Transverse colon (tissue), 4 donors: ENCODE measurements at regions not wholly inside any gene's neighbourhood (a gene's known extent, or its start where the extent isn't known, plus 50 kb on each side); places are given as distances from the start of the nearest gene placed in this dataset.

Experiments used
- DNase-seq: peaks from one replicate; pipeline ENCODE4 v3.0.0-alpha.2; 2019
- H3K27ac ChIP-seq, 4 donors: fragments of 200-600 bp; sonication (generic); 2 replicates each; pipeline ENCODE4 v1.5.1; 2016 to 2018; ENCODE audit warnings: inconsistent platforms in 4 of 4
- H3K27me3 ChIP-seq: fragments of 200-600 bp; sonication (generic); 2 replicates; pipeline ENCODE4 v1.5.1; 2017; ENCODE audit warnings: inconsistent platforms
- H3K36me3 ChIP-seq, 4 donors: fragments of 200-600 bp; sonication (generic); 2 replicates each; pipeline ENCODE4 v1.5.1; 2017 to 2019; ENCODE audit warnings: inconsistent platforms in 4 of 4
- H3K4me1 ChIP-seq, 4 donors: fragments of 200-600 bp; sonication (generic); 2 replicates each; pipeline ENCODE4 v1.5.1; 2017 to 2020; ENCODE audit warnings: inconsistent platforms in 4 of 4
- H3K4me3 ChIP-seq, 4 donors: fragments of 200-600 bp; sonication (generic); 1 replicate in 1 of 4; 2 replicates in 3 of 4; pipeline versions ENCODE4 v1.5.1 to v1.6.1; 2017 to 2019; ENCODE audit warnings: inconsistent platforms in 4 of 4
- H3K9me3 ChIP-seq, 2 donors: fragments of 200-600 bp; sonication (generic); 2 replicates each; pipeline ENCODE4 v1.5.1; 2017 to 2019; ENCODE audit warnings: inconsistent platforms in 2 of 2
- EP300 ChIP-seq: sonication (generic); formaldehyde crosslinking; IDR thresholded peaks from one replicate; pipeline ENCODE4 v1.6.1; 2017; ENCODE audit warnings: antibody characterized with exemption, low read depth
- POLR2A ChIP-seq: fragments of 450-650 bp; IDR thresholded peaks from one replicate; pipeline ENCODE4 v1.6.1; 2016; ENCODE audit warnings: antibody characterized with exemption, mild to moderate bottlenecking, moderate library complexity
- POLR2AphosphoS5 ChIP-seq, 3 donors: sonication (generic); formaldehyde crosslinking; IDR thresholded peaks; one replicate each; pipeline ENCODE4 v1.6.1; 2016; ENCODE audit warnings: antibody characterized with exemption in 3 of 3
- WGBS, 2 donors: methylation state at CpG; one replicate each; pipeline ENCODE4 v1.1.5; 2018; ENCODE audit warnings: low coverage in 1 of 2; 5-methylcytosine and 5-hydroxymethylcytosine counted together
- in situ Hi-C, 4 donors: fragments of 200-750 bp; cut with MboI; loops; one replicate each; pipeline versions ENCODE4 v1.15.0 to v1.15.1; 2017; ENCODE audit warnings: low sequenced_read_pairs in 3 of 4, low pct_ligation_motif_present in 1 of 4, low pct_unique_long_range_greater_than_20kb in 1 of 4
- intact Hi-C: fragments of 100-400 bp; cut with DNase I; formaldehyde crosslinking; loops from one replicate; pipeline ENCODE4 v1.15.1; 2023; ENCODE audit warnings: low total_unique reads
- TF ChIP-seq, protein P1 (sequence below), 5 experiments: fragments of 200-600 bp in 3 of 5; fragments of 450-650 bp in 2 of 5; sonication (generic) in 3 of 5; IDR thresholded peaks; 1 replicate in 2 of 5; 2 replicates in 3 of 5; pipeline ENCODE4 v1.5.1; 2016 to 2017; ENCODE audit warnings: antibody characterized with exemption in 5 of 5, inconsistent platforms in 3 of 5, mild to moderate bottlenecking in 2 of 5, moderate library complexity in 1 of 5

DNA sequence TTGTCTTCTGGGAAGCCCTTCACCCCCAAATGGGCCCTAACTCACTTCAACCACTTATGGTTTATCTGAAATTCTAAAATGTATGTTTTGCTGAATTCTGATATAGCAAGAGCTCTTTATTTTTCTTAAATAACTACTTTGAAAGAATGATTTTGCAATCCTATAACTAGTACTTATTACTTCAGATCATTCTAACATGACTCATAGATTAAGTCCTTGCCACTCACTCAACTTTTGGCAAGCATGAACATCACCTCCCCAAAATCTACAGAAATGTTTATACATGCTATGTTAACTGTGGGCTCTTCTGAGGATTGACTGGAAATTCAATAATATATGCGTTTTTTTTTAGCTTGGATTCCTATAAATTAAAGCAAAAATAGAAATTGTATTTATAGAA lies 367.4 kb upstream of the FAT3 start:
- no peaks in the 10 kb centered on the region for H3K4me1 ChIP-seq
- no peak overlapping the region for H3K4me3 ChIP-seq
- in situ Hi-C loops (no loop called here), intact Hi-C loops (no loop called here)
- no peak for DNase-seq
- H3K27me3 ChIP-seq = no peaks in the 10 kb centered on the region
- no peaks in the 10 kb centered on the region for H3K9me3 ChIP-seq
- TF ChIP-seq, protein P1, sequence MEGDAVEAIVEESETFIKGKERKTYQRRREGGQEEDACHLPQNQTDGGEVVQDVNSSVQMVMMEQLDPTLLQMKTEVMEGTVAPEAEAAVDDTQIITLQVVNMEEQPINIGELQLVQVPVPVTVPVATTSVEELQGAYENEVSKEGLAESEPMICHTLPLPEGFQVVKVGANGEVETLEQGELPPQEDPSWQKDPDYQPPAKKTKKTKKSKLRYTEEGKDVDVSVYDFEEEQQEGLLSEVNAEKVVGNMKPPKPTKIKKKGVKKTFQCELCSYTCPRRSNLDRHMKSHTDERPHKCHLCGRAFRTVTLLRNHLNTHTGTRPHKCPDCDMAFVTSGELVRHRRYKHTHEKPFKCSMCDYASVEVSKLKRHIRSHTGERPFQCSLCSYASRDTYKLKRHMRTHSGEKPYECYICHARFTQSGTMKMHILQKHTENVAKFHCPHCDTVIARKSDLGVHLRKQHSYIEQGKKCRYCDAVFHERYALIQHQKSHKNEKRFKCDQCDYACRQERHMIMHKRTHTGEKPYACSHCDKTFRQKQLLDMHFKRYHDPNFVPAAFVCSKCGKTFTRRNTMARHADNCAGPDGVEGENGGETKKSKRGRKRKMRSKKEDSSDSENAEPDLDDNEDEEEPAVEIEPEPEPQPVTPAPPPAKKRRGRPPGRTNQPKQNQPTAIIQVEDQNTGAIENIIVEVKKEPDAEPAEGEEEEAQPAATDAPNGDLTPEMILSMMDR (IDR thresholded peaks at IDR 0.05) = no peak
- no peak for TF ChIP-seq POLR2A
- TF ChIP-seq EP300 = no peak
- no peak for TF ChIP-seq POLR2AphosphoS5 (IDR thresholded peaks at IDR 0.05)
- 79 to 85% methylated on average over 1 of the region's 1 CpG for WGBS, 2 donors
- H3K27ac ChIP-seq = no peak overlapping the region
- H3K36me3 ChIP-seq = no peaks in the 10 kb centered on the region

DNA sequence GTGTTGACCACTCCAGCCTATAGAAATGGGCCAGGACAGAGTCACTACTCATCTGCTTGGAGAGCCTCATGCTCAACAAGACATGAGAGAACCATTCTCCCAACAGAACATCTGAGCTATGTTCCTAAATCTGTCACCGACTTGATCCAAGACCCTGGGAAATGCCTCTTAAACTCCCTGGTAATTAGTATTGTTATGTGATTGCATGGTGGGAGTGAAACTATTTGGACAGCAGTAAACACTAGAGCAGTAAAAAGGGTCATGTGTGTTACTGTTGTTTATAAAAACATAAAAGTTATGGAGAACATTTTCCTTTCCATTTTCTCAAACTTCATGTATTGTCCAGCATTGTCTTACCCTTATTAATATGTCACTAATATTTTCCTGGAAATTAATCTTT lies 369.8 kb upstream of the FAT3 start:
- intact Hi-C loops = no loop called here
- Histone ChIP-seq H3K4me3 (no peak overlapping the region), H3K27ac (no peak overlapping the region), H3K27me3 (no peaks in the 10 kb centered on the region), H3K4me1 (no peaks in the 10 kb centered on the region), H3K36me3 (no peaks in the 10 kb centered on the region), H3K9me3 (no peaks in the 10 kb centered on the region)
- 57% methylated on average over 1 of the region's 1 CpG; no CpG with 5 or more reads in 1 of the 2 donors for WGBS, 2 donors
- TF ChIP-seq EP300 (no peak), POLR2AphosphoS5 (IDR thresholded peaks at IDR 0.05) (no peak)
- TF ChIP-seq, protein P1 (IDR thresholded peaks at IDR 0.05) = no peak
- DNase-seq = no peak
- in situ Hi-C loops = no loop called here

- in situ Hi-C loops = no loop called here
Measured at GRCh38 chr11:91854171-91854570, 370.4 kb upstream of the FAT3 start.

DNA sequence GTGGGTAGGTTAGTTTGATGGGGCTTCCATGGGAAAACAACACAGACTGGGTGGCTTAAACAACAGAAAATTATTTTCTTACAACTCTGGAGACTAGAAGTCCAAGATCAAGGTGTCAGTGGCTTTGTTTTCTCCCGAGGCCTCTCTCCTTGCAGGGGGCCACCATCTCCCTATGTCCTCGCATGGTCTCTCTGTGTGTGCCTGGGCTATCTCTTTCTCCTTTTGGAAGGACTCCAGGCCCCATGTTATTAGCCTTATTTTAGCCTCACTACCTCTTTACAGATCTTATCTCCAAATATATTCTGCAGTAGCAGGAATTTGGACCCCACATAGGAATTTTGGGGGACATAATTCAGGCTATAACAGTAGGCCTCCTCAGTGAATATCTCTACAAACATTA lies 372.7 kb upstream of the FAT3 start:
- no peaks in the 10 kb centered on the region for H3K27me3 ChIP-seq
- 75 to 93% methylated on average over 2 of the region's 2 CpGs for WGBS, 2 donors
- H3K27ac ChIP-seq = no peak overlapping the region
- no peak for DNase-seq
- in situ Hi-C loops (no loop called here), intact Hi-C loops (no loop called here)
- H3K4me1 ChIP-seq = no peaks in the 10 kb centered on the region
- no peak overlapping the region for H3K4me3 ChIP-seq
- no peaks in the 10 kb centered on the region for H3K36me3 ChIP-seq
- TF ChIP-seq POLR2AphosphoS5 (IDR thresholded peaks at IDR 0.05) = no peak
- TF ChIP-seq, protein P1 (IDR thresholded peaks at IDR 0.05) = no peak
- no peaks in the 10 kb centered on the region for H3K9me3 ChIP-seq

More at GRCh38 chr11:91854171-91854570, 370.4 kb upstream of the FAT3 start:
- TF ChIP-seq, protein P1 (IDR thresholded peaks at IDR 0.05) = no peak
- TF ChIP-seq POLR2A (no peak), EP300 (no peak), POLR2AphosphoS5 (IDR thresholded peaks at IDR 0.05) (no peak)
- no peak overlapping the region for H3K27ac ChIP-seq
- no peaks in the 10 kb centered on the region for H3K36me3 ChIP-seq
- no peak for DNase-seq
- H3K4me1 ChIP-seq = no peaks in the 10 kb centered on the region
- no peaks in the 10 kb centered on the region for H3K27me3 ChIP-seq
- no peak overlapping the region for H3K4me3 ChIP-seq
- intact Hi-C loops = no loop called here
- no peaks in the 10 kb centered on the region for H3K9me3 ChIP-seq
